HG02840 (cell line): ENCODE measurements at regions not wholly inside any gene's neighbourhood (a gene's known extent, or its start where the extent isn't known, plus 50 kb on each side); places are given as distances from the start of the nearest gene placed in this dataset.

ENCODE experiments used
- ATAC-seq: cut with Tn5 transposase; IDR thresholded peaks from one replicate; pipeline ENCODE4 v1.9.1; 2021; ENCODE audit warnings: mild to moderate bottlenecking, moderate library complexity, moderate number of reproducible peaks; ENCODE audit not compliant: unreplicated experiment, low FRiP score

DNA sequence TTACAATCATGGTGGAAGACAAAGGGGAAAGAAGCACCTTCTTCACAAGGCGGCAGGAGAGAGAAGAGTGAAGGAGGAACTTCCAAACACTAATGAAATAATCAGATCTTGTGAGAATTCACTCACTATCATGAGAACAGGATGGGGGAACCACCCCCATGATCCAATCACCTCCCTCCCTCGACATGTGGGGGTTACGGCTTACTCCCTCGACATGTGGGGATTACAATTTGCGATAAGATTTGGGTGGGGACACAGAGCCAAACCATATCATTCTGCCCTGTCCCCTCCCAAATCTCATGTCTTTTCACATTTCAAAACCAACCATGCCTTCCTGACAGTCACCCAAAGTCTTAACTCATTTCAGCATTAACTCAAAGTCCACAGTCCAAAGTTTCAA, 88.7 kb upstream of the PGRMC2 start:
- no peak for ATAC-seq

DNA sequence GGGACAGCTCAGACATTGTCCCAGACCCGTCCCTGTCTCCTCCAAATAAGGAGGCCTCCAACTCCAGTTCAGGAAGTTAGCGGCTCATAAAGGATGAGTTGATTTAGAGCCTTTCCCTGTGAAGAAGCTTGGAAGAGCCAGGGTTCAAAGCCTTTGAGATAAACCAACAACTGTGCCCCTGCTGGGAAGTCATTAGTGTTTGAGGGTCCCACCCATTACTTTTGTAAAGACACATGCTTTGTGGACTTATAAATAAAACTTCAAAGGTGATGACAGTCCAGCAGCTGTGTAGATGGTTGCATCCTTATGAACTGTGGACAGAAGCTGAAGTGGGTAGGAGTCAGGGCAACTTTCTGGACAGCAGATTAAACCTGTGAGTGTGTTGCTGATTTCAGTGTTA, 86.0 kb upstream of the PGRMC2 start:
- ATAC-seq = no peak

DNA sequence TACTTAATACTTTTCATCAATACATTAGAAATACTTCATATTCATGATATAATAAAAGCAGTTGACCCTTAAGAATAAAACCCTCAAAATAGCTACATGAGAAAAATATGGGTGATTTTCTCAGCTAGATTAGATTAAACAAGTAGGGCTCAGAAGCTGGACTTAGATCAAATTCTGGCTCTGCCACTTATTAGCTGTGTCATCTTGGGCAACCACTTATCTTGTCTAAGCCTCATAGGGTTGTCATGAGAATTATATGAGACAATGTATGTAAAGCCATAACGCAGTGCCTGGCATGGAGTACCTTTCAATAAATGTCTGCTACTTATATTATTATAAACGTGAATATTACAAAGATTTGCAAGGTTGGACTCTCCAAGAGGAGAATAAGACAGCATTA, 84.3 kb upstream of the PGRMC2 start:
- ATAC-seq = no peak

DNA sequence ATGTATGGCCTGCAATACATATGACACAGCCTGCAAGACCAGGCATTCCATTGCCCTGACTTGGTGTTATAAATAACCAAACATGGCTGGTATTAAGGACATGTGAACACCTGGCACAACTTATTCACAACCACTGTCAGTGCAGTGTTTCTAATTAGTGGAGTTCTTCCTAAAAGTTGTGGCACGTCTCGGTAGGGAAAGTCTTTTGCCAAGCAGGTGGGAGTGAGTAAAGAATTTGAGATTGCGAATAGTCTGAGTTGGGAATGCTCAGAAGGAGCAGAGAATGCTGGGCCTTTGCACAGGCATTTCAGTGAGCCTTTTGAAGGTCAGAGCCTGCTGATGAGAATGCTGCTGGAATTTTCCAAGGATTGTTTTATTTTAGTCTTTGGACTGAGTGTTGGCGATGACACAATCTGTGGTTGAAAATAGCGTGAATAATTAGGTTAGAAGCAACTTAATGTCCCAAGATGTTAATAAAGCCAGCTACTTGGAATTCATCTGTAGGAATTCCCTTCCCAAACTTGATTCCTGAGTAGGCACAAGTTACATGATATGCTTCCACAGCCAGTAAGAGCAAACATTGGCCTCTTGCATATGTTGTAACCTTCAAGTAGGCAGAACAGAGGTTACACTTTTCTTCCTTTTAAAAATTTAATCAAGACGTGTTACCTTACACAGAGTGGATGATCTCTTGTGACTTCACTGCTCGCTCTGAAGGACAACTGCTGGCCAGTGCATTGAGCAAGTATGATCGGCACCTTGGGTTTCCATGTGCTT, 83.6 kb upstream of the PGRMC2 start:
- ATAC-seq = no peak

GRCh38 chr4:128366212-128366611, 78.6 kb upstream of the PGRMC2 start:
- no peak for ATAC-seq

- ATAC-seq = no peak
These were observed 77.0 kb upstream of the PGRMC2 start for GRCh38 chr4:128364565-128364964.

GRCh38 chr4:128363966-128364365, 76.4 kb upstream of the PGRMC2 start:
- no peak for ATAC-seq

DNA sequence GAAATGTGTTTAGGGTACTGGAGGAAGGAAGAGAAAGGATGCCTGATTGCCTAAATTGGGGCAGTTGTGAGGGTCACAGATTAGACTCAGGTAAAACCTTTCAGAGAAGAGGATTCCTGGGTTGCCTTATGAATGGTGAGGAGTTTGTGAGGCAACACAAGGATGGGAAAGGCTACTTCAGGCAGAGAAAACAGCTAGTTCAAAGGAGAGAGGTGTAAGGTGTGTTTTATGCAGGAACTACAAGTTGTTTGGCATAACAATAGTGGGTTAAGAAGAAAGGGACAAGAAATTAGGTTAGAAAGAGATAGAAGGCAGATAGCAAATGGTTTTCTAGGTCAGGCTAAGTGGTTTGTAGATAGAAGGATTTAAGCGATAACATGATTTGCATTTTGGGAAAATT, 75.1 kb upstream of the PGRMC2 start:
- no peak for ATAC-seq

DNA sequence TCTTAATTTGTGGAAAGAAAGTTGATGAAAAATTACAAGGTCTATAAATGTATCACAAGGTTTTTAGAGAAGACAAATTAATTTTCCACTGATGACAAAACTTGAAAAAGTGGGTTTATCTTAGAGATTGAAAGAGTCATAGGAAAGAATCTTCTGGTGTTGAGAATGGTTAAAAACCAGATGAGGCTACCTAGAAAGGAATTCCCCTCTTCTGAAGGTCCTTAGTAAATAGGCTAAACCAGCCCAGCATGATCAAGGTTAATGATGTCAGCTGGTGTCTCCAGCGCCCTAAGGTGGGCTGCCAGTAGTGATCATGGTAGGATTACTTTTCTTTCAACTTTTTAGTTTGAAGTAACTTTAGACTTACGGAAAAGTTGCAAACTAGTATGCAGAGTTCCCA, 71.8 kb upstream of the PGRMC2 start:
- ATAC-seq = no peak

- no peak for ATAC-seq
These were observed 71.3 kb upstream of the PGRMC2 start for GRCh38 chr4:128358913-128359279.

DNA sequence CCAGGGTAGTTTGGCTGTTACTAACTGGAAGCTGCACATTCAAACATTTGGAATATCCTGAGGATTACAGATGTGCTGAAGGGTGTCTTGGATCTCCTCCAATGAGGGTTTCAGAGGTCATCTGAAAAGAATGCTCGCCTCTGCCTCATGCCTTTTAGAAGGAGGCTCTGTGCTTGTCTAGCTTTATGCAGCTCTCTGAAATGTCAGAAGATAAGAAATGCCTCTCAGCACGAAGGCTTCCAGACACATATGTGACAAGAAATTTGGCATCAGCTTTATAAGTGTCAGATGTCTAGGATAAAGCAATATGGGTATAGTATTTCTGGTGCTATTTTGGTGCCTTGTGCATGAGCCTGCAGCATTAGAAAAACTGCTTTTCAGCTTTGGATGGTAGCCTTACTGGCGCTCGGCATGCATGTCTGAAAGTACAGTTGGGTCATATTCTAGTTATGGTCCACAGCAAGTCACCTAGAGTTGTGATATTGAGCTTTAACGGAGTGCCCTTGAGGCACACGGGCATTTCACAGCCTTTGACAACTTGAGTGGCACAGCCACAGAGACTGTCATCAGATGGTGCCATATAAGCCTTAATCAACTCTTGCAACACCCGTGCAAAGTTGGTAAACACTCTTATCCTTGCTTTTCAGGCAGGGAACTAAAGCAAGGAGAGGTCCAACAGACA, 70.8 kb upstream of the PGRMC2 start:
- no peak for ATAC-seq

- no peak for ATAC-seq
These were observed 69.7 kb upstream of the PGRMC2 start for GRCh38 chr4:128357286-128357685.

DNA sequence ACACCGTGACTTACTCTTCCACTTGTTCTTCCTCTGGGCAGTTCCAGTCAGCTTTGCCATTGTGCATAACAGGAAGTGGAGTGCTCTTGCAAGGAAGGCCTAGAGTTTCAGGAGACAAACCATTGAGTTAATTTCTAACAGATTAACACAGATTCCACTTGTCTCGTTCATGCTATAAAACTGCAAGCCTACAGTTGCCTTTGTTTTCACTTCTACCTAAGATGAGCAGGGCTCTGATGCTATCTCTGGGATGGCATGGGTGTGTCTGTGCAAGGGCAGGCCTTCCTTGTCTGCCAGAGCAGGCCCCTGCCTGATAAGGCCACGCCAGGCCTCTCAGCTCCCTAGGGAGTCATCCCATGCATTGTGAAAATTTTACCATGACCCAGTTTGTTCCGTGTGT, 67.7 kb upstream of the PGRMC2 start:
- no peak for ATAC-seq

- ATAC-seq = no peak
These were observed 66.7 kb upstream of the PGRMC2 start for GRCh38 chr4:128354205-128354821.

GRCh38 chr4:128353791-128354190, 66.2 kb upstream of the PGRMC2 start:
- no peak for ATAC-seq

DNA sequence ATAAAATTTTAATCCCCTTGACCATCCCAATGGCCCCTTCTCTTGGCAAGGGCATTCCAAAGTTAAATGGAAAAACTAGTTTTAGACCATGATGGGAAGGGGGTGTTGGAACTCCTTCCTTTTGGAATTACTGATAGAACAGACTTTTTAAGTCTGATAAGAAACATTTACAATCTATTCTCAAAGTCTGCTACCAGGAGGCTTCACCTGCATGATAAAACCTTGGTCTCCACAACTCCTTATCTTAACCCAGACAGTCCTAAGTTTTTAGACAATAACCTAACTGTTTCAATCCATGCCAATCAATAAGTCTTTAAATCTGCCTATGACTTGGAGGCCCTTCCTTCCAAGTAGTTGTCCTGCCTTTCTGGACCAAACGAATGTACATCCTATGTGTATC, 63.9 kb upstream of the PGRMC2 start:
- ATAC-seq = no peak

DNA sequence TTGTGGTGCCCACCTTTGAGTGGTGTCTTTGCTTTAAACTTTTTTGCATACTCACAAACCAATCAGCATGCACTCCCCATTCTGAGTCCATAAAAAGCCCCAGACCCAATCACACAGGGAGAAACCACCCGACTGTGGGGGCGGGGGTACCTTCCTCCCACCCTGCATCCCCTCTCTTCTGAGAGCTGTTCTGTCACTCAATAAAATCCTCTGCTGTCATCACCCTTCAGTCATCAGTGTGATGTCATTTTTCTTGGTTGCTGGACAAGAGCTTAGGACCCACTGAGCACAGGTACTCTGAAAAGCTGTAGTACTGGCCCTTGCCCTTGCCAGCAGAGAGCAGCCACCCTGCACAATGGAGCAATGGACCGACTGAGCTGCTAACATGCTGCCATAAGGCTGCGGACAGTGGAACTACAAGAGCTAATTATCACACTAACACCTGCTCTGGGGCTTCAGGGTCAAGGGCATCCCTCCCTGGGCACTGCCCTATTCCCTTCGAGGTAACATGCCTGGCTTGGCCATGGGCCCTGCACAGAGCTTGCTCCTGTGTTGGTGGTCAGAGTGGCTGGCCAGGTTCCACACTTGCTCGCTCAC, 62.9 kb upstream of the PGRMC2 start:
- no peak for ATAC-seq

DNA sequence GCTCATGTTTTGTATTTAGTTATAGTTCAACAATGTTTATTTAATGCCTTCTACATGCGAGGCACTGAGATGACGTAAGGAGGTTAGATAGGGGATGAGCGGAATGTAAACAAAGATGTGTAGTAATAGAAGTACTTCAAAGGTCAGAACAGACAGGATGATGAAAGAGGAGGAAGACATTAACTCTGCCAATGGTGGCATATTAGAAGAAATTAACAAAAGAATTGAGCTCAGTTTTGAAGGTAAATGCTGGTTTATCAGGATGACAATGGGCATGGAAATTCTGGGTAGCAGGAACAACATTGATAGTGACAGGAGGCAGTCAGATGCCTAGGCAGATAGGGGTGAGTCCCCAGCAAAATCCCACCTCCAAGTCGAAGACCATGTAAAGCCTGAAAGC, 62.3 kb upstream of the PGRMC2 start:
- ATAC-seq = no peak

DNA sequence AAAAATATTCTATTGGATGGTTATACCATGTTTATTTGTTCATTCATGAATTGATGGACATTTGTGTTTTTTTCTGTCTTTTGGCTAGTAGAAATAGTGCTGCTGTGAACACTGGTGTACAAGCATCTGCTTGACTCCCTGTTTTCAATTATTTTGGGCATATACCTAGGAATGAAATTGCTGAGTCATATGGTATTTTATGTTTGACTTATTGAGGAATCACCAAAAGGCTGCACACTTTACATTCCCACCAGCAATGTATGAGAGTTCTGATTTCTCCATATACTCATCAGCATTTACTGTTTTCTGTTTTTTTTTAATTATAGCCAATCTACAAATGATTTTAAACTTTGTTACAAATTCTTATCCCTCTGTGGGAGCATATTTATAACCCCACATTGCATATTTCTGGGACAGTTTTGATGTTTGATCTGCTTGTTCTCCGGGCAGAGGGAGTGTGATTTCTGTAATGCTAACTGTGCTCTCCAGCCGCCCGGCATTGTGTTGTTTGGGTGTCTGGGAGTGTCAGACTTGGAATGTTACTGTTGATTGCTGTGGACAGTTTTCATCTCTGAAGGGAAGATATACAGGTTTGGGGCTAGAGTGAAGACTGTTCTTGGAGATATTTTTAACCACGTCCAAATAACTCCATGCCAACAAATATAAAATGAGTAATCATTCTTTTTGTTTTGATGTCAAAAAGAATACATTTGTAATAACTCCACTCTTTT, 60.5 kb upstream of the PGRMC2 start:
- ATAC-seq = no peak

DNA sequence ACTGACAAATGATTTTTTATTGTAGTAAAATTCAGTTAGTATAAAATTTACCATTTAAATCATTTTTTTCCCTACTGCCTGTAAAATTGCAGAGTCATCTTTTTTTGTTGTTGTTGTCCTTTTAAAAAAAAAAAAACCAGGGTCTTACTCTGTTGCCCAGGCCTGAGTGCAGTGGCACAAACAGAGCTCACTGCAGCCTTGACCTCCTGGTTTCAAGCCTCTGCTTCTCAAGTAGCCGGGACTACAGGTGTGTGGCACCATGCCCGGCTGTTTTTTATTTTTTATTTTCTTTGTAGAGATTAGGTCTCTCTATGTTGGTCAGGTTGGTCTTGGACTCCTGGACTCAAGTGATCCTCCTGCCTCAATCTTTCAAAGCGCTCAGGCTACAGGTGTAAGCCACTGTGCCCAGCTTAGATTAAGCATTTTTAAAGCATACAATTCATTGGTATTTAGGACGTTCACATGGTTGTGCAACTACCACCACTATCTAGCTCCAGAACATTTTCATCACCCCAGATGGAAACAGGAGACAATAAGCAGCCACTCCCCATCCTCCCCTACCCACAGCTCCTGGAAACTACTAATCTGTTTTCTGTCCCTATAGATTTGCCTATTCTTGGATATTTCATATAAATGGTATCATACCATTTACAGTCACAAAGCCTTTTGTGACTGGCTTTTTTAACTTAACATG, 59.7 kb upstream of the PGRMC2 start:
- ATAC-seq = no peak
